ENCODE measurements at regions not wholly inside any gene's neighbourhood (a gene's known extent, or its start where the extent isn't known, plus 50 kb on each side); places are given as distances from the start of the nearest gene placed in this dataset.

DNA sequence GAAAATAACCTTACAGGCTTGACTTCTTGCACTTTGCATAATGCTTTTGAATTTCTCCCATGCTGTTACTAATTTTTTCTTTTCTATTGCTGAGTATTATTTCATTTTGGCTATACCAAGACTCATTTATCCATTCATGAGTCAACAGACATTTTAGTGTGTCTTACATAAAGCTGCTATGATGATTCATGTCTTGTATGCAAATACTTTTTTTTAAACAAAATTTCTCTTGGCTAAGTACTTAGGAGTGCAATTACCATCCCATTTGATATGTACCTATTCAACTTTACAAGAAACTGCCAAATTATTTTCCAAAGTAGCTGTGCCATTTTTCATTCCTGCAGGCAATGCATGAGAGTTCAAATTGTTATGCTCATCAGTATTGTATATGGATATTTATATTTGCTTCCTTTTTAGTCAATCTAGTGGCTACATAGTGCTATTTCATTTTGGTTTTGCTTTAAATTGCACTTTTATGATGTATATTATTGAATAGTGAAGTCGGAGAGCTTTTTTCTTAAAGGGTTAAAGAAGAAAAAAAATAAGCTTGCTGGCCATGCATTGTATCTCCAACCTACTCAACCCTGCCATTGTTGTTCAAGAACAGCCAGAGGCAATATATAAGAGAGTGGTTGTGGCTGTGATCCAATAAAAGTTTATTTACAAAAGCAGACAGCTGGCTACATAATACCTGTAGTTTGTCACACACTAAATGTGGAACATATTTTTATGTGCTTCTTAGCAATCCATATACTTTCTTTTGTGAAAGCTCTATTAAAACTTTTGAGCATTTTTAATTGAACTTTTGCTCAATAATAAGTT, 862.8 kb downstream of the KCNT2 start:
- no peak for DNase-seq
- Mint-ChIP-seq H3K27me3 (ENCODE audit: low read depth, poor library complexity) (peaks cover 2% of the 10 kb centered on the region), H3K36me3 (ENCODE audit: low read depth) (no peaks in the 10 kb centered on the region), H3K9me3 (no peaks in the 10 kb centered on the region), H3K4me3 (no peak overlapping the region), H3K4me1 (peaks cover 8% of the 10 kb centered on the region), H3K27ac (no peak overlapping the region)
- TF ChIP-seq, protein P1, sequence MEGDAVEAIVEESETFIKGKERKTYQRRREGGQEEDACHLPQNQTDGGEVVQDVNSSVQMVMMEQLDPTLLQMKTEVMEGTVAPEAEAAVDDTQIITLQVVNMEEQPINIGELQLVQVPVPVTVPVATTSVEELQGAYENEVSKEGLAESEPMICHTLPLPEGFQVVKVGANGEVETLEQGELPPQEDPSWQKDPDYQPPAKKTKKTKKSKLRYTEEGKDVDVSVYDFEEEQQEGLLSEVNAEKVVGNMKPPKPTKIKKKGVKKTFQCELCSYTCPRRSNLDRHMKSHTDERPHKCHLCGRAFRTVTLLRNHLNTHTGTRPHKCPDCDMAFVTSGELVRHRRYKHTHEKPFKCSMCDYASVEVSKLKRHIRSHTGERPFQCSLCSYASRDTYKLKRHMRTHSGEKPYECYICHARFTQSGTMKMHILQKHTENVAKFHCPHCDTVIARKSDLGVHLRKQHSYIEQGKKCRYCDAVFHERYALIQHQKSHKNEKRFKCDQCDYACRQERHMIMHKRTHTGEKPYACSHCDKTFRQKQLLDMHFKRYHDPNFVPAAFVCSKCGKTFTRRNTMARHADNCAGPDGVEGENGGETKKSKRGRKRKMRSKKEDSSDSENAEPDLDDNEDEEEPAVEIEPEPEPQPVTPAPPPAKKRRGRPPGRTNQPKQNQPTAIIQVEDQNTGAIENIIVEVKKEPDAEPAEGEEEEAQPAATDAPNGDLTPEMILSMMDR (IDR thresholded peaks at IDR 0.05): no peak

DNA sequence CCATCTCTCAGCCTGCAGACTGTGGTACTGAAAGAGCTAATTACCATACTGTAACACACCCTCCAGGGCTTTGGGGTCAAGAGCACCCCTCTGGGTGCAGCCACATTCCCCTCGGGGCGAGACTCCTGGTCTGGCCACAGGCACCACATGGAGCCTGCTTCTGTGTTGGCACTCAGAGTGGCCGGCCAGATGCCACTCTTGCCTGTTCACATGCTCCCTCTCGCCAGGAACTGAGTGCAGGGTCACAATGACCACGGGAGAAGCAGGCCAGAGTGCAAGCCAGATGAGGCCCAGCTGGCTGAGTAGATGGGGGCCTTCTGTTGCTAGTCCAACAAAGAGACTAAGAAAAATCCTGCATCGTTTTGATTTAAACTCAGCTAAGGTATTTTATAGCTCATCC, 864.0 kb downstream of the KCNT2 start:
- peaks cover 2% of the 10 kb centered on the region for H3K27me3 Mint-ChIP-seq (ENCODE audit: low read depth, poor library complexity)
- no peak overlapping the region for H3K4me3 Mint-ChIP-seq
- no peak for DNase-seq
- H3K9me3 Mint-ChIP-seq: no peaks in the 10 kb centered on the region
- H3K4me1 Mint-ChIP-seq: peaks cover 10% of the 10 kb centered on the region
- H3K36me3 Mint-ChIP-seq (ENCODE audit: low read depth): no peaks in the 10 kb centered on the region
- H3K27ac Mint-ChIP-seq: no peak overlapping the region
- TF ChIP-seq, protein P1 (IDR thresholded peaks at IDR 0.05): no peak

DNA sequence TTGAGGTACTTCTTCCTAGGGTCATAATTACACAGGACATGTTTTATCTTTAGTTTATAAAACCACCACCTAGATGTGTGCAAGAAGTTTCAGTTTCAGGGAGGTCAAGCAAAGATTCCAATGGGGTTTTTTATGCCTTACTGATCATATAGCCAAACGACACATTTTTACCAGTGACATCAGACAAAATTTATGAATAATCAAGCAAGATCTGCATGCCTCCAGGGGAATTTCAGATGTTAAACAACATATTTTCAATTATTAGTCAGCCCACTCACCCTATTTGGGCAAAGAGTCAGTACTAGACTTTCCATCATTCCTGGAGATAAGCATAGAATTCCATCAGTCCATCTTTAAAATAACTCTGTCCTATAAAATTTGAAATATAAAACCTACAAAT, 867.4 kb downstream of the KCNT2 start:
- no peak overlapping the region for H3K27ac Mint-ChIP-seq
- TF ChIP-seq, protein P1 (IDR thresholded peaks at IDR 0.05): no peak
- no peak for DNase-seq
- no peaks in the 10 kb centered on the region for H3K36me3 Mint-ChIP-seq (ENCODE audit: low read depth)
- no peak overlapping the region for H3K4me3 Mint-ChIP-seq
- no peaks in the 10 kb centered on the region for H3K9me3 Mint-ChIP-seq
- peaks cover 2% of the 10 kb centered on the region for H3K27me3 Mint-ChIP-seq (ENCODE audit: low read depth, poor library complexity)
- peaks cover 14% of the 10 kb centered on the region for H3K4me1 Mint-ChIP-seq

DNA sequence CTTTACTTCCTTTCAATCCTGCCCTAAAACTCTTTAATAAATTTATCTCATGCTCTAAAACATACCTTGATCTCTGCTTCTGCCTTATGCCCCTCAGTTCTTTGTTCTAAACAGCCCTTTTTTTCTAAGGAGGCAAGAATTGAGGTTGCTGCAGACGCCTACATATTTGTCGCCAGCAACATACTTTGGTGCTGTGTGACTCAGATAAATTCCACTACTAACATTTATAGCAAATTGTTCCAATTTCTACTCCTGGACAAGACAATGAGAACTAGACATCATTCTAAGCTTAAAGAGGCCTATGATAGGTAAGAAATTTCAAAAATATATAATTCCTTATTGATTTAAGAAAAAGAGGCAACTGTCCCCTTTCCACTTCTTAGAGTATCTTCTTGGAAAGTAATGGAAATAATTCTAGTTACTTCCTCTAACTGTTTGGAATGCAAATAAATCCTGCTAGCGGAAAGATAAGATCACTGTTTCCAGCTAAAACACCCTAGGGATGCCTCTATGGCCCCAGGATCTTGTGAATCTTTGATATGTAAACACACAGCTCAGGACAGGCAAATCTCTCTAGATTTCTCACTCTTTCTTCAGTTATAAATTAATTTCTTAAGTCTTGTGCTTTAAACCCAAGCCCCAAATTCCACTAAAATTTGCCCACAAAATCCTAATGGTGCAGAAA, 869.1 kb downstream of the KCNT2 start:
- Mint-ChIP-seq H3K4me3 (no peak overlapping the region), H3K36me3 (ENCODE audit: low read depth) (no peaks in the 10 kb centered on the region), H3K9me3 (no peaks in the 10 kb centered on the region), H3K4me1 (peaks cover 14% of the 10 kb centered on the region), H3K27me3 (ENCODE audit: low read depth, poor library complexity) (peaks cover 2% of the 10 kb centered on the region), H3K27ac (no peak overlapping the region)
- no peak for DNase-seq
- TF ChIP-seq, protein P1 (IDR thresholded peaks at IDR 0.05): no peak

DNA sequence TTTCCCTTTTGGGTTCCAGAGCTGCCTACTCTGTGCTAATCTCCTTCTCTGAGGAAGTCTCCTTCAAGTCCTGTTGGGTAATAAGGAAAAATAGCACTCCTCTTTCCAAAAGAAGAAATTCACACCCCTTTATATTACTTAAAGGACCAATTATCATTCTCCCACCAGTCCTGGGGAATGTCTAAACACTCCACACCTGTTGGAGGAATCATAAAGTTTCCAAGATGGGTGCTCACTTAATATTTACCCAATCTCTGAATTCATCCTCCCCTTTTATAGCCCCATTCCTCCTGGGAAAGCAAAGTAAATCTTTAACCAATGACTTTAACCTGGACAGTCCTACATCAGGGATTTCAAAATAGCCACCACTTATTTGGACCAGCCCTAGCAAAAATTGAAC, 873.1 kb downstream of the KCNT2 start:
- no peak overlapping the region for H3K4me3 Mint-ChIP-seq
- DNase-seq: no peak
- no peaks in the 10 kb centered on the region for H3K36me3 Mint-ChIP-seq (ENCODE audit: low read depth)
- H3K9me3 Mint-ChIP-seq: no peaks in the 10 kb centered on the region
- peaks cover 9% of the 10 kb centered on the region for H3K4me1 Mint-ChIP-seq
- TF ChIP-seq, protein P1 (IDR thresholded peaks at IDR 0.05): no peak
- no peaks in the 10 kb centered on the region for H3K27me3 Mint-ChIP-seq (ENCODE audit: low read depth, poor library complexity)
- no peak overlapping the region for H3K27ac Mint-ChIP-seq
